Esophagus squamous epithelium (tissue), 4 donors: ENCODE measurements at regions not wholly inside any gene's neighbourhood (a gene's known extent, or its start where the extent isn't known, plus 50 kb on each side); places are given as distances from the start of the nearest gene placed in this dataset.

Experiments used
- POLR2A ChIP-seq, 4 donors: fragments of 450-650 bp; IDR thresholded peaks; one replicate each; pipeline ENCODE4 v1.6.1; 2017; ENCODE audit warnings: antibody characterized with exemption in 4 of 4, mild to moderate bottlenecking in 4 of 4, moderate library complexity in 3 of 4
- TF ChIP-seq, protein P1 (sequence below), 6 experiments: fragments of 450-650 bp in 4 of 6; fragments of 200-600 bp in 2 of 6; sonication (generic) in 2 of 6; IDR thresholded peaks; one replicate each; pipeline ENCODE4 v1.5.1; 2016 to 2019; ENCODE audit warnings: antibody characterized with exemption in 6 of 6, mild to moderate bottlenecking in 4 of 6, moderate library complexity in 4 of 6

DNA sequence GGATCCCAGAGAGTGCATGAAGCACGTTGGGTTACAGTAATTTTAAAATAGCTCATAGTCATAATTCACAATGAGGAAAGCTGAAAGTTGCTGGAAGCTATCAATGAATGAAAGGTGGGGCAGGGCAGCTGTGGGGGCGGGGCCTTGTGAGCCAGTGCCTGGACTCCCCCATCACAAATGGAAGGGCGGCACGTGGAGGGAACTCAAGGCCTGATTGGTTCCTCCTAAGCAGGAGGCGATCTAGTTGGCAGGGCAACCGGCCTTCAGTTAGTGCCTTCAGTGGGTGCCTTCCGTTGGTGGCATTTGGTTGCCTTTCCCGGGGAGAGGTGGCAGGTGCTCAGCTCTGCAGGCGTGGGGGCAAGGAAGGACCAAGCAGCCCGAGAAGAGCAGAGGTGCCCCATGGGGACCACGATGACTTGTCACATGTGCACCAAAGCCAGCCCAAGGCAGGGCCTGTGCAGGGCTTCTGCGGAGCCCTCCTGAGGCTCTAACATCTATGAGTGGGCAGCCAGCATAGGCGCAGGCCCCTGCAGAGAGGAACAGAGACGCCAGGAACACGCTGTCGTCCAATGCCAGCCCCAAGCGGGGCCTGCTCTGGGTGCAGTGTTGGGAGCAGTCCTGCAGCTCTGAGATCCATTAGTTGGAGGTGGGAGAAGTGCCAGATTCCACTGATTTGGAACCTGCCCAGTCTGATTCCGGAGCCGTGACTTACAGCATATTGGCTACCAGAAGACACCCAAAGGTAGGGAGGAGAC, 59.8 kb upstream of the PDSS1 start:
- no peak for TF ChIP-seq POLR2A (IDR thresholded peaks at IDR 0.05)
- TF ChIP-seq, protein P1, sequence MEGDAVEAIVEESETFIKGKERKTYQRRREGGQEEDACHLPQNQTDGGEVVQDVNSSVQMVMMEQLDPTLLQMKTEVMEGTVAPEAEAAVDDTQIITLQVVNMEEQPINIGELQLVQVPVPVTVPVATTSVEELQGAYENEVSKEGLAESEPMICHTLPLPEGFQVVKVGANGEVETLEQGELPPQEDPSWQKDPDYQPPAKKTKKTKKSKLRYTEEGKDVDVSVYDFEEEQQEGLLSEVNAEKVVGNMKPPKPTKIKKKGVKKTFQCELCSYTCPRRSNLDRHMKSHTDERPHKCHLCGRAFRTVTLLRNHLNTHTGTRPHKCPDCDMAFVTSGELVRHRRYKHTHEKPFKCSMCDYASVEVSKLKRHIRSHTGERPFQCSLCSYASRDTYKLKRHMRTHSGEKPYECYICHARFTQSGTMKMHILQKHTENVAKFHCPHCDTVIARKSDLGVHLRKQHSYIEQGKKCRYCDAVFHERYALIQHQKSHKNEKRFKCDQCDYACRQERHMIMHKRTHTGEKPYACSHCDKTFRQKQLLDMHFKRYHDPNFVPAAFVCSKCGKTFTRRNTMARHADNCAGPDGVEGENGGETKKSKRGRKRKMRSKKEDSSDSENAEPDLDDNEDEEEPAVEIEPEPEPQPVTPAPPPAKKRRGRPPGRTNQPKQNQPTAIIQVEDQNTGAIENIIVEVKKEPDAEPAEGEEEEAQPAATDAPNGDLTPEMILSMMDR (IDR thresholded peaks at IDR 0.05) = no peak
